ENCODE measurements at regions not wholly inside any gene's neighbourhood (a gene's known extent, or its start where the extent isn't known, plus 50 kb on each side); places are given as distances from the start of the nearest gene placed in this dataset.

DNA sequence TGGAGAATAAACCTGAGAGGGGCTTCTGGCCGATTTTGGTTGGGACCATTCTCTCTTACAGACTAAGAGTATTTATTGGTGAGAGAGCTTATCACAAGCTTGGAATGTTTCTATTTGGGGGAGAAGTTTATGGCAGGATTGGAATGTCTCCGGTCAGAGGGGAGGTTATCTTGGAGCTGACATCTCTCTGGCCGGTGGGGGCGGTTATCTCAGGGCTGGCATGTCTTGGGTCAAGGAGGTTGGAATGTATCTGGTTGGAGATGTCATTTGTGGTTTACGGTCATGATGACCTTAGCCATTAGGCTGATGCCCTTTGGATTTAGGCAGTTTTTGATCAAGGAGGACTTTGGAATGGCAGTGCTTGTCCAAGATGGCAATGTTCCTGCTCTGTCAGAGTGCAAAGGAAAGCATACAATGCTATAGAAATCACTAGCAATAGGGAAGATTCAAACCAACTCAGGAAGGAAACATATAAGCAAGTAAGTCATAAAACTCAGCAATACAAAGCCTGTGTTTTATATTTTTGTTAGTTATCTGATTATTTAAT, 362.4 kb upstream of the LRATD1 start:
- no peak overlapping the region for H3K27ac Mint-ChIP-seq
- Histone ChIP-seq H3K27ac (ENCODE audit: low read length) (no peak overlapping the region), H3K4me1 (ENCODE audit: control insufficient read depth in 1 of 2, extremely low read depth in 1 of 2, insufficient read depth in 2 of 2, low read length in 2 of 2) (no peaks in the 10 kb centered on the region), H3K9me3 (no peaks in the 10 kb centered on the region), H3K27me3 (replicated peaks in 1 of 2; ENCODE audit: control insufficient read depth in 2 of 2, extremely low read depth in 1 of 2, insufficient read depth in 2 of 2, low read length in 1 of 2) (no peaks in the 10 kb centered on the region), H3K4me3 (ENCODE audit: control insufficient read depth in 1 of 2, extremely low read depth in 1 of 2, low read length in 1 of 2) (no peak overlapping the region), H3K36me3 (ENCODE audit: control insufficient read depth in 2 of 2, extremely low read depth in 1 of 2, insufficient read depth in 1 of 2, low read length in 1 of 2) (no peaks in the 10 kb centered on the region)
- ATAC-seq (replicated peaks in 1 of 4) (no peak), DNase-seq (no peak)
- H3K27me3 Mint-ChIP-seq = no peaks in the 10 kb centered on the region
- no peaks in the 10 kb centered on the region for H3K4me1 Mint-ChIP-seq
- H3K36me3 Mint-ChIP-seq = no peaks in the 10 kb centered on the region
- POLR2A ChIA-PET = no interaction called here
- H3K9me3 Mint-ChIP-seq = peaks cover 9 to 17% (median 14%) of the 10 kb centered on the region in 3 donors
- 100% methylated on average over 2 of the region's 5 CpGs for WGBS (ENCODE audit: insufficient coverage)
- no peak overlapping the region for H3K4me3 Mint-ChIP-seq
- CTCF ChIA-PET = no interaction called here

DNA sequence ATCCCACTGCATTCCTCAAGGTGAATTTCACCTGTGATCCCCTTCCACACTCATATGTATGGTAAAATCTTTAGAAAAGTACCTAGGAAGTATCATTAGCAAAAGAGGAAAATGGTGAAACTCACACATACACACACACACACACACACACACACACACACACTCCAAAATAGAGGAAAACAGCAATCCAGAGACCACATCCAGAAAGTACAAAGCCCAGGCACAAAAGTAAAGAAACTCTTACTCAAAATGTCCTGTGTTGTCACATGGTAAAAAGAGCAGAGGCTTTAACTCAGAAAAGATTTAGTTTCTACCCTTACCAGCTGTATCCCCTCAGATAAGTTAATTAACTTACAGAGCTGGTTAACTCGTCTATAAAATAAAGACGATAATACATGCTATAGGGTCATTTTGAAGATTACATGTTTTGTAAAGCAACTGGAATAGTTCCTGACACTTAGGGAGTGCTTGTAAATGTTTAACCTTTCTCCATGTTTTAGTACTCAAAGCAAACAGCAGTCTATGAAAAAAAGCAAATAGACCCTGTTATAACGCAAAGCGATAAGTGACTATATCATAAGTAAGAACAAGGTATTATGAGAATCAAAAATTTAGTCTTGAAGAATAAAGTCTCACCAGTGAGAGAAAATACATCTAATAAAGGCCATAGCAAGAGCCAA, 360.0 kb upstream of the LRATD1 start:
- no peaks in the 10 kb centered on the region for H3K36me3 Mint-ChIP-seq
- peaks cover 9 to 22% (median 18%) of the 10 kb centered on the region in 3 donors for H3K9me3 Mint-ChIP-seq
- CTCF ChIA-PET = no interaction called here
- Histone ChIP-seq H3K9me3 (no peaks in the 10 kb centered on the region), H3K27ac (ENCODE audit: low read length) (no peak overlapping the region), H3K27me3 (replicated peaks in 1 of 2; ENCODE audit: control insufficient read depth in 2 of 2, extremely low read depth in 1 of 2, insufficient read depth in 2 of 2, low read length in 1 of 2) (no peaks in the 10 kb centered on the region), H3K4me3 (ENCODE audit: control insufficient read depth in 1 of 2, extremely low read depth in 1 of 2, low read length in 1 of 2) (no peak overlapping the region), H3K36me3 (ENCODE audit: control insufficient read depth in 2 of 2, extremely low read depth in 1 of 2, insufficient read depth in 1 of 2, low read length in 1 of 2) (no peaks in the 10 kb centered on the region), H3K4me1 (ENCODE audit: control insufficient read depth in 1 of 2, extremely low read depth in 1 of 2, insufficient read depth in 2 of 2, low read length in 2 of 2) (no peaks in the 10 kb centered on the region)
- POLR2A ChIA-PET = no interaction called here
- H3K27ac Mint-ChIP-seq = no peak overlapping the region
- H3K27me3 Mint-ChIP-seq = no peaks in the 10 kb centered on the region
- WGBS (ENCODE audit: insufficient coverage) = no CpG with 5 or more reads among the region's 4 CpGs
- H3K4me1 Mint-ChIP-seq = no peaks in the 10 kb centered on the region
- no peak overlapping the region for H3K4me3 Mint-ChIP-seq
- DNase-seq (no peak), ATAC-seq (replicated peaks in 1 of 4) (no peak)

DNA sequence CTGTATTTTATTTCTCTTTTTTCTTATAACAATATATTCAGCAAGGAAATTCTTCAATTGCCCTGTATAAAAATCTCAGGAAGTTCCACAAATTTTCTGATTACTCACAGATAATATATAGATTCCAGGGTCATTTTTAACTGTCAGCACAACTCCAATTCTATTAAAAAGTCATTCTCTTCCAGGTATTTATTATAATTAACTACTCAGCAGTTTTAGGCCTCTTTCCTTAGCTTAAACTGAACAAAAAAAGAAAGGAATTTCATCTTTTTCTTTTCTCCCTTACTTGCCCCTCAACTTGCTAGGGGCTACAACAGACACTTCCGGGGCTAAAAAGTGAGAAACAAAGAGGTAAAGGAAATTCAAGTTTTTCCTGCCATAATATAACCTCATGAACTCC, 358.9 kb upstream of the LRATD1 start:
- Mint-ChIP-seq H3K9me3 (peaks cover 9 to 30% (median 24%) of the 10 kb centered on the region in 3 donors), H3K4me1 (no peaks in the 10 kb centered on the region), H3K27me3 (no peaks in the 10 kb centered on the region), H3K36me3 (no peaks in the 10 kb centered on the region), H3K27ac (no peak overlapping the region), H3K4me3 (no peak overlapping the region)
- Histone ChIP-seq H3K36me3 (ENCODE audit: control insufficient read depth in 2 of 2, extremely low read depth in 1 of 2, insufficient read depth in 1 of 2, low read length in 1 of 2) (no peaks in the 10 kb centered on the region), H3K4me1 (ENCODE audit: control insufficient read depth in 1 of 2, extremely low read depth in 1 of 2, insufficient read depth in 2 of 2, low read length in 2 of 2) (no peaks in the 10 kb centered on the region), H3K27me3 (replicated peaks in 1 of 2; ENCODE audit: control insufficient read depth in 2 of 2, extremely low read depth in 1 of 2, insufficient read depth in 2 of 2, low read length in 1 of 2) (no peaks in the 10 kb centered on the region), H3K4me3 (ENCODE audit: control insufficient read depth in 1 of 2, extremely low read depth in 1 of 2, low read length in 1 of 2) (no peak overlapping the region), H3K9me3 (no peaks in the 10 kb centered on the region), H3K27ac (ENCODE audit: low read length) (no peak overlapping the region)
- POLR2A ChIA-PET = no interaction called here
- no CpG with 5 or more reads among the region's 1 CpG for WGBS (ENCODE audit: insufficient coverage)
- ATAC-seq (replicated peaks in 1 of 4) (no peak), DNase-seq (no peak)
- CTCF ChIA-PET = no interaction called here

DNA sequence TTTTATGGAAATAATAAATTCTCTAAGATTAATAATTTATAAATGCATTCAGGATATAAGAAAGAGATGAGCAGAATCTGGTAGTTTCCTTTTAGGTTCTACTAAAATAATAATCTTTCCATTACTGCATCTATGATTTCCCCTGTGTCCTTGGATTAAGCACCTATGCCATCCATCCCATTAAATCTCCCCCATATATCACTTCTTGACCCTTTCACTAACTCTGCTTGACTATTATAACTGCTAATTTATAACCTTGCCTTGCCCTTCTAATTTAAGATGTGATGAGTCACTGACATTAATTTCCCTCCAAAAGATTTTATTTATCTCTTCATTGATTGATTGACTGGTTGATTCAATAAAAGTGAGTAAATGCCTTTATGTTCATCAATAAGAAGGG, 348.3 kb upstream of the LRATD1 start:
- no peak overlapping the region for H3K4me3 Mint-ChIP-seq
- no peak overlapping the region for H3K4me3 ChIP-seq (ENCODE audit: control insufficient read depth in 1 of 2, extremely low read depth in 1 of 2, low read length in 1 of 2)

DNA sequence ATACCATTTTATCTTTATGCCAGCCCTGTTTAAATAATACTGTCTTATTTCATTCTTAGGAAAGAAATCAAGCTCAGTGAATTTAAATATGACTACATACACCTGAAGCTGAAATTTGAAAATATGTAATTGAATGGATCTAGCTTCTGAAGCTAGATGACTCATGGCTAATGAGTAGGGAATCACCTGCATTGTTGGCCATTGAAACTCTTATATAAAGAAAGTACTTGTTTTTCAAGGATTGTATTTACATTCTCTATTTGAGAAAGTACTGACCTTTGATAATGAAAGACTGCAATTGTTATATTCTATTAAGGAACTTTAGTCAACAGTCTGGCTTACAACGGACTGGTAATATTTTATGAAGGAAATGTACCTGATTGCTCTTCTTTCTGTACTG, 346.7 kb upstream of the LRATD1 start:
- no peak for ATAC-seq (replicated peaks in 1 of 4)

More for the DNA sequence above, 348.3 kb upstream of the LRATD1 start:
- Mint-ChIP-seq H3K36me3 (no peaks in the 10 kb centered on the region), H3K27me3 (no peaks in the 10 kb centered on the region), H3K4me1 (no peaks in the 10 kb centered on the region), H3K9me3 (peaks cover 12 to 20% (median 19%) of the 10 kb centered on the region in 3 donors), H3K27ac (no peak overlapping the region)
- Histone ChIP-seq H3K27ac (ENCODE audit: low read length) (no peak overlapping the region), H3K9me3 (no peaks in the 10 kb centered on the region), H3K4me1 (ENCODE audit: control insufficient read depth in 1 of 2, extremely low read depth in 1 of 2, insufficient read depth in 2 of 2, low read length in 2 of 2) (no peaks in the 10 kb centered on the region), H3K36me3 (ENCODE audit: control insufficient read depth in 2 of 2, extremely low read depth in 1 of 2, insufficient read depth in 1 of 2, low read length in 1 of 2) (no peaks in the 10 kb centered on the region), H3K27me3 (replicated peaks in 1 of 2; ENCODE audit: control insufficient read depth in 2 of 2, extremely low read depth in 1 of 2, insufficient read depth in 2 of 2, low read length in 1 of 2) (no peaks in the 10 kb centered on the region)
- ChIA-PET CTCF (no interaction called here), POLR2A (interaction anchor here in 1 of 2 donors (0.7 kb wide), 1 partner anchor 11 kb away, joined by 3 read pairs; no protein-coding TSS in a partner anchor)
- no peak for DNase-seq
- ATAC-seq (replicated peaks in 1 of 4) = no peak

DNA sequence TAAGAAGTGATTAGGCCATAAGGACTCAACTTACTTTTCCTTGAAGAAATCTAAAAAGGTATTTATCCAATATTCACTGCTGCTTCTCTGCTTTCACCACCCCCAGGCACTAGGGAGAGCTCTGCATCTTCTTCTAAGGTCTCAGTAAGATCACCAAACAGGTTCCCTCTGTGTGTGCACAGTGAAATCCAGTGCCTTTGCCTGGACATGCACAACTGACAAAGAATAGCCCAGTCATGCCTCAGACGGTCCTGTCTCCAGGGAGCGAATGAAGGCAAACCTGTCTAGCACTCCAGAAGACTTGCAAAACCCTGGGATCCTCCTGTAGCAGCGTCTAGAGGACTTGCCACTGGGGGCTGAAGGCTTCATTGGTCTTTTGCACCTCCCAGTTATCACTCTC, 344.5 kb upstream of the LRATD1 start:
- Mint-ChIP-seq H3K4me1 (no peaks in the 10 kb centered on the region), H3K27ac (no peak overlapping the region), H3K4me3 (no peak overlapping the region), H3K36me3 (no peaks in the 10 kb centered on the region), H3K9me3 (peaks cover 8 to 15% (median 12%) of the 10 kb centered on the region in 3 donors), H3K27me3 (no peaks in the 10 kb centered on the region)
- 75% methylated on average over 2 of the region's 3 CpGs for WGBS (ENCODE audit: insufficient coverage)
- no peak overlapping the region for H3K4me3 ChIP-seq (ENCODE audit: control insufficient read depth in 1 of 2, extremely low read depth in 1 of 2, low read length in 1 of 2)
- H3K9me3 ChIP-seq = no peaks in the 10 kb centered on the region
- no peaks in the 10 kb centered on the region for H3K36me3 ChIP-seq (ENCODE audit: control insufficient read depth in 2 of 2, extremely low read depth in 1 of 2, insufficient read depth in 1 of 2, low read length in 1 of 2)
- CTCF ChIA-PET = no interaction called here
- POLR2A ChIA-PET = no interaction called here
- DNase-seq (no peak), ATAC-seq (replicated peaks in 1 of 4) (no peak)
- no peaks in the 10 kb centered on the region for H3K4me1 ChIP-seq (ENCODE audit: control insufficient read depth in 1 of 2, extremely low read depth in 1 of 2, insufficient read depth in 2 of 2, low read length in 2 of 2)
- no peak overlapping the region for H3K27ac ChIP-seq (ENCODE audit: low read length)
- H3K27me3 ChIP-seq (replicated peaks in 1 of 2; ENCODE audit: control insufficient read depth in 2 of 2, extremely low read depth in 1 of 2, insufficient read depth in 2 of 2, low read length in 1 of 2) = no peaks in the 10 kb centered on the region

More for the DNA sequence above, 346.7 kb upstream of the LRATD1 start:
- H3K27me3 Mint-ChIP-seq = no peaks in the 10 kb centered on the region
- no peak overlapping the region for H3K4me3 Mint-ChIP-seq
- no peak for DNase-seq
- H3K4me1 Mint-ChIP-seq = no peaks in the 10 kb centered on the region
- no peaks in the 10 kb centered on the region for H3K9me3 ChIP-seq
- H3K36me3 Mint-ChIP-seq = no peaks in the 10 kb centered on the region
- H3K27ac ChIP-seq (ENCODE audit: low read length) = no peak overlapping the region
- CTCF ChIA-PET = no interaction called here
- no peak overlapping the region for H3K27ac Mint-ChIP-seq
- POLR2A ChIA-PET = no interaction called here
- H3K36me3 ChIP-seq (ENCODE audit: control insufficient read depth in 2 of 2, extremely low read depth in 1 of 2, insufficient read depth in 1 of 2, low read length in 1 of 2) = no peaks in the 10 kb centered on the region
- no CpG with 5 or more reads among the region's 1 CpG for WGBS (ENCODE audit: insufficient coverage)
- no peak overlapping the region for H3K4me3 ChIP-seq (ENCODE audit: control insufficient read depth in 1 of 2, extremely low read depth in 1 of 2, low read length in 1 of 2)
- no peaks in the 10 kb centered on the region for H3K27me3 ChIP-seq (replicated peaks in 1 of 2; ENCODE audit: control insufficient read depth in 2 of 2, extremely low read depth in 1 of 2, insufficient read depth in 2 of 2, low read length in 1 of 2)
- peaks cover 12 to 20% (median 19%) of the 10 kb centered on the region in 3 donors for H3K9me3 Mint-ChIP-seq
- no peaks in the 10 kb centered on the region for H3K4me1 ChIP-seq (ENCODE audit: control insufficient read depth in 1 of 2, extremely low read depth in 1 of 2, insufficient read depth in 2 of 2, low read length in 2 of 2)

DNA sequence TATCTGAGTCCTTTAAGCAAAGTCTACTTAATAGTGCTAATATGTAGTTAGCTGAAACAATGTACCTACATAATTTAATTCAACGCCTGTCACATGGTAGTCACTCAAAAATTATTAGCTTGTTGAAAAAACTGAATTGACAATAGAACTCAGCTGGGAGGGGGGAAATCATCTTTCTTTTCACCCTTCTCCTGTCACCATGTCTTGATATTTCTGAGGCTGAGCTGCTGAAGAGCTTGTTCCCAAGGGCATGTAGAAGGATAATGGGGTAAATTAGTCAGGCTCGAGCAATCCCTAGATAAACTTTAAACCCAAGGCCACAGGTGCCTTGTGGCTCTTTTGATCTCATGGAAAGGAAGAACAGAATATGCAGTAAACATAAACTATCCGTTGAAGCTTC, 339.6 kb upstream of the LRATD1 start:
- H3K36me3 Mint-ChIP-seq = no peaks in the 10 kb centered on the region
- ChIA-PET CTCF (no interaction called here), POLR2A (no interaction called here)
- DNase-seq (no peak), ATAC-seq (replicated peaks in 1 of 4) (no peak)
- H3K4me1 Mint-ChIP-seq = no peaks in the 10 kb centered on the region
- Histone ChIP-seq H3K27me3 (replicated peaks in 1 of 2; ENCODE audit: control insufficient read depth in 2 of 2, extremely low read depth in 1 of 2, insufficient read depth in 2 of 2, low read length in 1 of 2) (no peaks in the 10 kb centered on the region), H3K36me3 (ENCODE audit: control insufficient read depth in 2 of 2, extremely low read depth in 1 of 2, insufficient read depth in 1 of 2, low read length in 1 of 2) (no peaks in the 10 kb centered on the region), H3K9me3 (no peaks in the 10 kb centered on the region), H3K4me3 (ENCODE audit: control insufficient read depth in 1 of 2, extremely low read depth in 1 of 2, low read length in 1 of 2) (no peak overlapping the region), H3K27ac (ENCODE audit: low read length) (no peak overlapping the region), H3K4me1 (ENCODE audit: control insufficient read depth in 1 of 2, extremely low read depth in 1 of 2, insufficient read depth in 2 of 2, low read length in 2 of 2) (no peaks in the 10 kb centered on the region)
- no peaks in the 10 kb centered on the region for H3K27me3 Mint-ChIP-seq
- 20% methylated on average over 1 of the region's 3 CpGs for WGBS (ENCODE audit: insufficient coverage)
- H3K27ac Mint-ChIP-seq = no peak overlapping the region
- H3K4me3 Mint-ChIP-seq = no peak overlapping the region
- H3K9me3 Mint-ChIP-seq = peaks cover 3 to 12% (median 5%) of the 10 kb centered on the region in 3 donors

Measured in T-cell (primary cell).